Gastroesophageal sphincter (tissue), 4 donors: ENCODE measurements at regions not wholly inside any gene's neighbourhood (a gene's known extent, or its start where the extent isn't known, plus 50 kb on each side); places are given as distances from the start of the nearest gene placed in this dataset.
A peak's percentile ranks its signal among the peaks of the same experiment; 100 is the strongest.
"Not testable (repeated sequence)": the region's sequence is repeated elsewhere in the genome, so short reads cannot be mapped to it uniquely, and the experiment has no call there.

ENCODE experiments used
- ATAC-seq: fragments of 150-250 bp; one replicate; pipeline ENCODE4 v1.9.1; 2016; ENCODE audit warnings: mild to moderate bottlenecking, moderate library complexity
- H3K27ac ChIP-seq, 4 donors: fragments of 200-600 bp; sonication (generic) in 3 of 4; 1 replicate in 3 of 4; 2 replicates in 1 of 4; pipeline ENCODE4 v1.5.1; 2016 to 2019
- H3K27me3 ChIP-seq: fragments of 200-600 bp; sonication (generic); one replicate; pipeline ENCODE4 v1.5.1; 2019
- H3K36me3 ChIP-seq, 2 donors: fragments of 200-600 bp; sonication (generic); one replicate each; pipeline ENCODE4 v1.5.1; 2019; ENCODE audit warnings: control low read depth in 1 of 2
- H3K4me1 ChIP-seq, 3 donors: fragments of 200-600 bp; sonication (generic); 1 replicate in 2 of 3; 2 replicates in 1 of 3; pipeline ENCODE4 v1.5.1; 2016 to 2019; ENCODE audit warnings: control low read depth in 2 of 3
- H3K4me3 ChIP-seq, 2 donors: fragments of 200-600 bp; sonication (generic); one replicate each; pipeline ENCODE4 v1.5.1; 2019; ENCODE audit warnings: mild to moderate bottlenecking in 1 of 2, moderate library complexity in 1 of 2
- H3K9me3 ChIP-seq, 3 donors: fragments of 200-600 bp; sonication (generic); one replicate each; pipeline ENCODE4 v1.5.1; 2017 to 2019; ENCODE audit warnings: control low read depth in 2 of 3
- EP300 ChIP-seq: sonication (generic); formaldehyde crosslinking; IDR thresholded peaks from one replicate; pipeline ENCODE4 v1.6.1; 2017; ENCODE audit warnings: antibody characterized with exemption, mild to moderate bottlenecking
- POLR2A ChIP-seq, 2 donors: fragments of 450-650 bp; IDR thresholded peaks; one replicate each; pipeline ENCODE4 v1.6.1; 2017; ENCODE audit warnings: antibody characterized with exemption in 2 of 2, mild to moderate bottlenecking in 2 of 2, moderate library complexity in 1 of 2
- POLR2AphosphoS5 ChIP-seq: sonication (generic); formaldehyde crosslinking; IDR thresholded peaks from one replicate; pipeline ENCODE4 v1.6.1; 2017; ENCODE audit warnings: antibody characterized with exemption
- WGBS, 2 donors: methylation state at CpG; one replicate each; pipeline ENCODE4 v1.1.5; 2018; ENCODE audit warnings: low coverage in 1 of 2; 5-methylcytosine and 5-hydroxymethylcytosine counted together
- TF ChIP-seq, protein P1 (sequence below), 4 experiments: fragments of 200-600 bp in 2 of 4; fragments of 450-650 bp in 2 of 4; sonication (generic) in 1 of 4; IDR thresholded peaks; one replicate each; pipeline ENCODE4 v1.5.1; 2017 to 2019; ENCODE audit warnings: antibody characterized with exemption in 4 of 4, mild to moderate bottlenecking in 2 of 4, moderate library complexity in 2 of 4

DNA sequence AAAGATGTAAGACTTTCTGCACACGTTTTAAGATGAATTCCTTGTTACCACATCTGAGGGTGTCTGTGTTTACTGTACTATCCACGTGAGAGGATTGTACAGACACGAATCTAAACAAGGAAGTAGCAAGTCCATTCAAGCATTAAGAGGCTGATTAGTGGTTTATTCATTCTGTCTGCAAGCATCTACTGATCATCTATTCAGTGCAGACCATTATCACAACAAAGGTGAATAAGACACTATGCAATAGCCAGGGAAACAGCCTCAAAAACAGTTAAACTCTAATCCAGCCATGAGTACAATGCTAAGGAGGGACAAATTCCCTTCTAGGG is 111.6 kb upstream of the PZP start:
- Histone ChIP-seq H3K36me3 (no peaks in the 10 kb centered on the region), H3K4me3 (no peak overlapping the region), H3K9me3 (no peaks in the 10 kb centered on the region), H3K4me1 (no peaks in the 10 kb centered on the region), H3K27ac (no peak overlapping the region), H3K27me3 (no peaks in the 10 kb centered on the region)
- 0 to 20% methylated on average over 1 of the region's 3 CpGs for WGBS, 2 donors
- ATAC-seq = no peak
- TF ChIP-seq POLR2AphosphoS5 (no peak), EP300 (no peak), POLR2A (IDR thresholded peaks at IDR 0.05) (no peak)
- TF ChIP-seq, protein P1, sequence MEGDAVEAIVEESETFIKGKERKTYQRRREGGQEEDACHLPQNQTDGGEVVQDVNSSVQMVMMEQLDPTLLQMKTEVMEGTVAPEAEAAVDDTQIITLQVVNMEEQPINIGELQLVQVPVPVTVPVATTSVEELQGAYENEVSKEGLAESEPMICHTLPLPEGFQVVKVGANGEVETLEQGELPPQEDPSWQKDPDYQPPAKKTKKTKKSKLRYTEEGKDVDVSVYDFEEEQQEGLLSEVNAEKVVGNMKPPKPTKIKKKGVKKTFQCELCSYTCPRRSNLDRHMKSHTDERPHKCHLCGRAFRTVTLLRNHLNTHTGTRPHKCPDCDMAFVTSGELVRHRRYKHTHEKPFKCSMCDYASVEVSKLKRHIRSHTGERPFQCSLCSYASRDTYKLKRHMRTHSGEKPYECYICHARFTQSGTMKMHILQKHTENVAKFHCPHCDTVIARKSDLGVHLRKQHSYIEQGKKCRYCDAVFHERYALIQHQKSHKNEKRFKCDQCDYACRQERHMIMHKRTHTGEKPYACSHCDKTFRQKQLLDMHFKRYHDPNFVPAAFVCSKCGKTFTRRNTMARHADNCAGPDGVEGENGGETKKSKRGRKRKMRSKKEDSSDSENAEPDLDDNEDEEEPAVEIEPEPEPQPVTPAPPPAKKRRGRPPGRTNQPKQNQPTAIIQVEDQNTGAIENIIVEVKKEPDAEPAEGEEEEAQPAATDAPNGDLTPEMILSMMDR (IDR thresholded peaks at IDR 0.05) = no peak

DNA sequence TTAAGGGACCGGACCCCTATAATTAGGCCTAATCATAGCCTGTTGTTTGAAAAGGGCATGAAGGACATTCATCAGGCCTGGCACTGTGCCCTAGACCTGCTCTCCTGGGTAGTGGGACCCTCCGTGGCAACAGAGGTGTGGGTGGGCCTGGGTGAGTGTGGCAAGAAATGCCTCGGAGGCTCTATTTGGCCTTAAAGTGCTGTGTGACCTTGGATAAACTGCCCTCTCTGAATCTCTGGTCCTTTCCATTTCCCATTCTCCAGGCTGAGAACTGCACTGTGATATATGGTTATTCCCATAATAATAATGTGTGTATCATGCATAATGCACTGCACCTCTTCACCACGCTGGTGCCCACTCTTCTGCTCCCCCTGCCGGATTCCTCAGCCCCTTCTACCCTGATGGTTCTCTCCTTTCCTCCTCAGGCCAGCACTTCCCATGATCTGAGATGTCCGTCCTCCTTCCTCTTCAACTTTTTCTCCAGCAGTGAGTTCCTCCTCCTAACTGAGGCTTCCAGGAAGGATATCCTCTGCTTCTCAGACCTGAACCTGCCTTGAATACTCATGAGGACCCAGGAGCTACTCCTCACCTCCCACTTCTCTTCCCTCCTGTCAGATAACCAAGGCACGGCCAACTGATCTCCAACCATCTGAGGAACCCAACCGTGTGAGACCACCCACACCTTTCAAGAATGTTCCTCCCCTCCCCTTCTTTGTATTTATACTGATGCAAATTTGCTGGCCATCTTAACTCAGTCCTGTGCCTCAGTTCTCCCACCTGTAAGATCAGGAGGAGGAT is 111.0 kb upstream of the PZP start:
- Histone ChIP-seq H3K36me3 (no peaks in the 10 kb centered on the region), H3K27me3 (no peaks in the 10 kb centered on the region), H3K4me1 (no peaks in the 10 kb centered on the region), H3K4me3 (no peak overlapping the region), H3K27ac (no peak overlapping the region), H3K9me3 (no peaks in the 10 kb centered on the region)
- TF ChIP-seq, protein P1 (IDR thresholded peaks at IDR 0.05) = peak in 1 of 4 experiments; percentile 18
- TF ChIP-seq POLR2AphosphoS5 = no peak
- no peak for TF ChIP-seq POLR2A (IDR thresholded peaks at IDR 0.05)
- TF ChIP-seq EP300 = no peak
- no peak for ATAC-seq
- 21 to 39% methylated on average over 4 to 7 of the region's 8 CpGs for WGBS, 2 donors

DNA sequence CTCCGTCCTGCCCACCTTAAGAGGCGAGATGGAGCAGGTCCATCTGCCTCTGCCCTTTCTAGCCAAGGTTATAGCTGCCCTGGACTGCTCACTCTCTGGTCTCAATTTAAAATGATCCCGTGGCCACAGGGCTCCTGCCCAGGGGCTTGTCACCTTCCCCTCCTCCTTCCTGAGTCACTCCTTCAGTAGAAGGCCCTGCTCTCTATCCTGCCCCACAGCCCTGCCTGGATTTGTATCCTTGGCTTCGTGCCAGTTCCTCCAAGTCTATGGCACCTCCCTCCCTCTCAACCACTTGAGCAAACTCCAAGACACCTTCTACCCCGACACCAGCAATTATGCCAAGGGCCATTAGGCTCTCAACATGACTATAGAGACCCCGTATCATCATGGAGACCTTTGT is 105.3 kb upstream of the PZP start:
- H3K36me3 ChIP-seq, H3K9me3 ChIP-seq, H3K4me3 ChIP-seq, H3K27ac ChIP-seq, H3K27me3 ChIP-seq, ATAC-seq, H3K4me1 ChIP-seq: not testable (repeated sequence)
- whole genome bisulfite sequencing, 2 donors = 40% methylated on average over 1 of the region's 6 CpGs; no CpG with 5 or more reads in 1 of the 2 donors

DNA sequence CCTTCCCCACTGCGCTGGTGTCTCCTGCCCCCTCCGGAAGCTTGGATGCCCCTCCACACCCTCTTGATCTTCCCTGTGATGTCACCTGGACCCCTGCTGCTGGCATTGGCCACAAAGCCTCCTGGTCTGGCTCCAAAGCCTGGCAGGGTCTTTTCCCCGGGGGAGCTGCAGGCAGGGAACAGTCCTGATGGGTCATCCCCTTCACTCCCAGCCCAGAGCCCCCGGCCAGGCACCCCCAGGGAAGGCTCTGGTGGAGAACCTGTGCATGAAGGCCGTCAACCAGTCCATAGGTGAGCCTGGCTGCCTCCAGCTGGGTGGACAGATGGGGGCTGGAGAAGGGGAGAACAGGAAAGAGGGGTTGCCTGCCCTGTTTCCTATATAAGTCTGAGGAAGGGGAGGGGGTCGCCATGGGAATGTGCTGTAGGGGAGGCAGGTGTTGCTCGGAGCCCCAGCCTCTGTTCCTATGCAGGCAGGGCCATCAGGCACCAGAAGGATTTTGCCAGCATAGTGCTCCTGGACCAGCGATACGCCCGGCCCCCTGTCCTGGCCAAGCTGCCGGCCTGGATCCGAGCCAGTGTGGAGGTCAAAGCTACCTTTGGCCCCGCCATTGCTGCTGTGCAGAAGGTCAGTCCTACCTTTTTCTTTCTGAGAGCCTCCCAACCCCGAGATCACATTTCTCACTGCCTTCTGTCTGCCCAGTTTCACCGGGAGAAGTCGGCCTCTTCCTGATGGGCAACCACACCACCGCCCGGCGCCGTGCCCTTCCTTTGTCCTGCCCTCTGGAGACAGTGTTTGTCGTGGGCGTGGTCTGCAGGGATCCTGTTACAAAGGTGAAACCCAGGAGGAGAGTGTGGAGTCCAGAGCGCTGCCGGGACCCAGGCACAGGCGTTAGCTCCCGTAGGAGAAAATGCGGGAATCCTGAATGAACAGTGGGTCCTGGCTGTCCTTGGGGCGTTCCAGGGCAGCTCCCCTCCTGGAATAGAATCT is 104.5 kb upstream of the PZP start:
- not testable (repeated sequence) for H3K4me1 ChIP-seq, H3K27ac ChIP-seq

DNA sequence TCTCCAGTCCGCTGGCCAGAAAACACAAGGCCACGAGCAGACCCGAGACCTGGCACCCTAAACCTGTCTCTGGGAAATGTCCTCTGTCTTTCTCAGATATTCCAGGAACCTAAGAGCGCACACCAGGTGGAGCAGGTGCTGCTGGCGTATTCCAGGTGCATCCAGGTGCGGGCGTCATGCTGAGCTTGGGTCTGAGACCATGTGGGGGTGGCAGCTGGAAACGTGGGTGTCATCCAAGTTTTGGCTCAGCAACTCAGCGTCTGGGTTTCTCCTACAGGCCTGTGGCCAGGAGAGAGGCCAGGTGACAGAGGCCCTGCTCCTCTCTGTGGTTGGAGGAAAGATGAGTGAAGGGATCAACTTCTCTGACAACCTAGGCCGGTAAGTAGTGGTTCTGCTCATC is 103.3 kb upstream of the PZP start:
- H3K4me3 ChIP-seq, H3K27me3 ChIP-seq, H3K9me3 ChIP-seq, ATAC-seq, H3K4me1 ChIP-seq, H3K27ac ChIP-seq: not testable (repeated sequence)
- H3K36me3 ChIP-seq = peaks cover 0 to 13% of the 10 kb centered on the region in 2 donors
- no CpG with 5 or more reads among the region's 10 CpGs for WGBS, 2 donors

More for the DNA sequence above, 104.5 kb upstream of the PZP start:
- not testable (repeated sequence) for H3K4me3 ChIP-seq, H3K27me3 ChIP-seq, H3K36me3 ChIP-seq, H3K9me3 ChIP-seq
- peak; percentile 22 for ATAC-seq
- no CpG with 5 or more reads among the region's 28 CpGs for WGBS, 2 donors

DNA sequence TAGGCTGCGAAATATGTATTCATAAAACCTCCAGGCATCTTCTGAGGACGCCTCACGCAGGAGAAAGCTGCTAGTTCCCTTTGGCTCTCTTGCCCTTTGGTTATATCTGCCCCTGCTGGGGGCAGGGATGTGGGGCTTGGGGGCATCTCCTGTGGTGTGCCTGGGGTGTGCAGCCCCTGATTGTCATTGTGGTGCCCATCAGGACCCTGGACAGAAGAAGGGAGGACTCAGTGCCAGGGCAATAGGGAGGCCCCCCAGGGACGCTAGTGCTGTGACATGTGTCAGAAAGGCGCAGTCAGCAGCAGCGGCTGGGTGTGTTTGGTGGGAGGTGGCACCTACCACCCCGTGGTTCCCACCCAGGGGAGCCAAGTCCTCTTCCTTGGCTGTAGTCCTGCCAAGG is 102.5 kb upstream of the PZP start:
- not testable (repeated sequence) for H3K27ac ChIP-seq, H3K27me3 ChIP-seq, H3K9me3 ChIP-seq, ATAC-seq, H3K4me1 ChIP-seq, H3K4me3 ChIP-seq
- peaks cover 0 to 13% of the 10 kb centered on the region in 2 donors for H3K36me3 ChIP-seq
- WGBS, 2 donors = 100% methylated on average over 2 of the region's 7 CpGs; no CpG with 5 or more reads in 1 of the 2 donors

DNA sequence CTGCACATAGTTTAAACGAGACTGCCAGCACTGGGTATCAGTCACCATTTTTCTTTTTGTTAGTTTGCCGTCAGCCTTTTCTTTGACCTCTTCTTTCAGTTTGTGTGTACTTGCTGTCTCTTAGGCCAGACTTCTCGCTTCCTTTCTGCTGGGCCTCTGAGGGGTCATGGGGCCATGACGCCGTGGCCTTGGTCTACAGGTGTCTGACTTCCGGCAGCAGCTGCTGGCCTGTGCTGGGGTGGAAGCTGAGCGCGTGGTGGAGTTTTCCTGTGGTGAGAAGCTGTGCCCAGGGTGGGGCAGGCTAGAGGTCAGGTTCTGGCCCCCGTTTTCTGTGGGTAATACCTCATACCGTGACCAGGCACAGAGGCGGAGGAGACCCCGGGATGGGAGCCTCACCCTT is 101.6 kb upstream of the PZP start:
- H3K4me3 ChIP-seq, H3K27me3 ChIP-seq, H3K27ac ChIP-seq, ATAC-seq, H3K4me1 ChIP-seq, H3K9me3 ChIP-seq: not testable (repeated sequence)
- H3K36me3 ChIP-seq = peaks cover 0 to 15% of the 10 kb centered on the region in 2 donors
- 100% methylated on average over 2 of the region's 12 CpGs; no CpG with 5 or more reads in 1 of the 2 donors for WGBS, 2 donors

DNA sequence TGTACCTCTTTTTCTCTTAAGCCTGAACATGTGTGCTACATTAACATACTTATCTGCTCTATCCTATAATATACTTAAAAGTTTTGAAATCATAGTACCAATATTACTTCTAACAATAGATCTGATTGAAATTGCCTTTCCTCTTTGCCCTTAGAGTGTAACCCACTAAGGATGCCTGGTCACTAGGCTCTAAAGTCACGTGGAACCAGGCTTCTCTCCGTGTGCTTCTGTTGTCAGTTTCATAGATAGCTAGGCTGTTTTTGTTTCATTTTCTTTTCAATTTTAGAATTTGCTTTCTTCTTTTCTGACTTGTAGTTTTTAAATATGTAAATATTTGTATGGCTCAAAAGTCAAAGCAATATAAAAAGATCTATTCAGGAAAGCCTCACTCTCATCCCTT is 100.5 kb upstream of the PZP start:
- H3K27me3 ChIP-seq, H3K4me1 ChIP-seq, H3K27ac ChIP-seq, H3K9me3 ChIP-seq, ATAC-seq, H3K4me3 ChIP-seq: not testable (repeated sequence)
- H3K36me3 ChIP-seq = peaks cover 0 to 17% of the 10 kb centered on the region in 2 donors
- no CpG with 5 or more reads among the region's 2 CpGs for WGBS, 2 donors

DNA sequence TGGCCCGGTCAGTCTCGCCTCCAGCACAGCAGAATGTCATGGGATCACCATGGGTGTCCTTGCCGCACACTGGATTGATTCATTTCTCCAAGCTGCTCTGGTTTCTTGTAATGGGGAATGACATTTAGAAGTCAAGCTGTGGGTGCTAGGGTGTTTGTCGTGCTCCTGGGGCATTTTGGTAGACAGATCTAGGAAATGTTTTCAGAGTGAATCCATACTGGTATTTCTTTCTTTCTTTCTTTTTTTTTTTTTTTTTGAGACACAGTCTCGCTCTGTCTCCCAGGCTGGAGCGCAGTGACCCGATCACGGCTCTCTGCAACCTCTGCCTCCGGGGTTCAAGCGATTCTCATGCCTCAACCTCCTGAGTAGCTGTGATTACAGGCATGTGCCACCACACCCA is 100.0 kb upstream of the PZP start:
- not testable (repeated sequence) for H3K9me3 ChIP-seq, H3K27me3 ChIP-seq, H3K4me3 ChIP-seq, H3K4me1 ChIP-seq, ATAC-seq, H3K27ac ChIP-seq
- WGBS, 2 donors = 100% methylated on average over 1 of the region's 10 CpGs; no CpG with 5 or more reads in 1 of the 2 donors
- H3K36me3 ChIP-seq = peaks cover 0 to 17% of the 10 kb centered on the region in 2 donors

DNA sequence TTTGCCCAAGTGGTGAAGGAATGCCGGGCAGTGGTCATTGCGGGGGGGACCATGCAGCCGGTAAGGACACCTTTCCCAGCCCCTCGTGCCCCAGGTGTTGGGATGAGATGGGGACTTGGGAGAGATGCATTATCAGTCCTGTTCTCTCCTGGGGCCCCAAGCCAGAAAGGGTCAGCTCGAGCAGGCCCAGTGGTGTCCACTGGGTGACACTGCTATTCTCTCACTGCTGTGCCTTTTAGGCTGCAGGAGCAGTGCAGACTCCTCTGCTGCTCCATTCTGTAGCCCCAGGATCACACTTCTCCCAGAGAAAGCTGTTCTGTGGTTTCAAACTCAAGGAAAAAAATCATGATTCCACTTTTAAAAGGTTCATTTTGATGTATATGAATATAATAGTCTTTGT is 99.1 kb upstream of the PZP start:
- no CpG with 5 or more reads among the region's 5 CpGs for WGBS, 2 donors
- not testable (repeated sequence) for ATAC-seq, H3K4me1 ChIP-seq

More for the DNA sequence above, 99.1 kb upstream of the PZP start:
- H3K27ac ChIP-seq, H3K27me3 ChIP-seq, H3K9me3 ChIP-seq, H3K4me3 ChIP-seq: not testable (repeated sequence)
- peaks cover 0 to 17% of the 10 kb centered on the region in 2 donors for H3K36me3 ChIP-seq
